ENCODE measurements at regions not wholly inside any gene's neighbourhood (a gene's known extent, or its start where the extent isn't known, plus 50 kb on each side); places are given as distances from the start of the nearest gene placed in this dataset.

GRCh38 chr4:111864066-111864465 is 281.2 kb upstream of the FAM241A start:
- 86% methylated on average over 4 of the region's 4 CpGs for WGBS
- H3K4me1 ChIP-seq (ENCODE audit: insufficient read depth, low read length): no peaks in the 10 kb centered on the region; the same call in 1 of the 2 replicates
- H3K27me3 ChIP-seq (ENCODE audit: insufficient read depth, low read length): no peaks in the 10 kb centered on the region
- H3K27ac ChIP-seq (ENCODE audit: low read depth, low read length): no peak overlapping the region
- H3K9me3 ChIP-seq (ENCODE audit: insufficient read depth, low read depth, low read length): no peaks in the 10 kb centered on the region
- H3K4me3 ChIP-seq (ENCODE audit: low read length): no peak overlapping the region
- H3K9ac ChIP-seq (ENCODE audit: low read depth, low read length): no peak overlapping the region
- no peaks in the 10 kb centered on the region for H3K36me3 ChIP-seq (ENCODE audit: insufficient read depth, low read length)

GRCh38 chr4:111869339-111869738 is 275.9 kb upstream of the FAM241A start:
- Histone ChIP-seq H3K4me1 (ENCODE audit: insufficient read depth, low read length) (peaks cover 8% of the 10 kb centered on the region), H3K9ac (ENCODE audit: low read depth, low read length) (no peak overlapping the region), H3K4me3 (ENCODE audit: low read length) (no peak overlapping the region), H3K27me3 (ENCODE audit: insufficient read depth, low read length) (no peaks in the 10 kb centered on the region), H3K9me3 (ENCODE audit: insufficient read depth, low read depth, low read length) (no peaks in the 10 kb centered on the region), H3K36me3 (ENCODE audit: insufficient read depth, low read length) (no peaks in the 10 kb centered on the region), H3K27ac (ENCODE audit: low read depth, low read length) (no peak overlapping the region)
- WGBS: 94% methylated on average over 2 of the region's 4 CpGs

DNA sequence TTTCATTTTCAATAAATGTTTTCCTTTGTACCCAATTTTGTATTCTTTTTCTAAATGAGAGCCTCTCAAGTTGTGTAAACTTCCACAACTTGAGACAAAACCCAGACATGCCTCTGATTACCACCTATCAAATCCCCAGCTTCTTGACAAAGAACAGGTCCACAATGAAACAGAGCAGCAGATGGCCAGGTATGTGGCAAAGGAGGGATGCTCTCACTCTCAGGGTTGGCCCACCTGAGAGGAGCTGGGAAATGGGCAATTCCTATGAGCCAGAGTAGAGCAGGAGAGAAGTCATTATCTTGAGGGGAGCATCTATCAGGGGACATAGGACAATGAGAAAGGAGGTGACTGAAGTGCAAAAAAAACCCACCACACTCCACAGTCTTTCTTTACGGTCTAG is 273.5 kb upstream of the FAM241A start:
- Histone ChIP-seq H3K9me3 (ENCODE audit: insufficient read depth, low read depth, low read length) (no peaks in the 10 kb centered on the region), H3K9ac (ENCODE audit: low read depth, low read length) (no peak overlapping the region), H3K4me1 (ENCODE audit: insufficient read depth, low read length) (peaks cover 8% of the 10 kb centered on the region), H3K27me3 (ENCODE audit: insufficient read depth, low read length) (no peaks in the 10 kb centered on the region), H3K27ac (ENCODE audit: low read depth, low read length) (no peak overlapping the region), H3K4me3 (ENCODE audit: low read length) (no peak overlapping the region), H3K36me3 (ENCODE audit: insufficient read depth, low read length) (no peaks in the 10 kb centered on the region)
- 82% methylated on average over 1 of the region's 1 CpG for WGBS

DNA sequence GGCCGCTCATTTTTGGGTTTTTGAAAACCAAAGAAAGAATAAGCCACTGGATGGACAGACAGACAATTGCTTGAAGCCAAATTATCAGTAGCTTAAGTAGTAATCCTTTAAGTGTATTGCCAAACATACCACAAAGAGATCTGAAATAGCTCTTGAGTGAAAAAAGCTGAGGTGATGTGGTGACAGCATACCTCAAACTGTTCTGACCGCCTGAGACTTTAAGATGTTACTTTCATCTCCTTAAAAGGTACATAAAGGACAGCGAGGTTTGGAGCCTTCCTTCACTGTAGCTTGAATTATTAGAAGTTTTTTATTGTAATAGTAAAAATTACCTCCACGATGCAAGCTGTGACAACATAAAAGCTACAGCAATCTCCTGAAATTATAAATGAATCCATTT is 271.5 kb upstream of the FAM241A start:
- Histone ChIP-seq H3K9ac (ENCODE audit: low read depth, low read length) (no peak overlapping the region), H3K27ac (ENCODE audit: low read depth, low read length) (no peak overlapping the region), H3K4me1 (ENCODE audit: insufficient read depth, low read length) (peaks cover 8% of the 10 kb centered on the region), H3K9me3 (ENCODE audit: insufficient read depth, low read depth, low read length) (no peaks in the 10 kb centered on the region), H3K27me3 (ENCODE audit: insufficient read depth, low read length) (no peaks in the 10 kb centered on the region), H3K4me3 (ENCODE audit: low read length) (no peak overlapping the region), H3K36me3 (ENCODE audit: insufficient read depth, low read length) (no peaks in the 10 kb centered on the region)
- WGBS: 91% methylated on average over 4 of the region's 4 CpGs

- no peaks in the 10 kb centered on the region for H3K36me3 ChIP-seq (ENCODE audit: insufficient read depth, low read length)
- H3K27me3 ChIP-seq (ENCODE audit: insufficient read depth, low read length): no peaks in the 10 kb centered on the region
- peaks cover 12% of the 10 kb centered on the region for H3K4me1 ChIP-seq (ENCODE audit: insufficient read depth, low read length)
- H3K4me3 ChIP-seq (ENCODE audit: low read length): no peak overlapping the region
- no peak overlapping the region for H3K27ac ChIP-seq (ENCODE audit: low read depth, low read length)
- H3K9ac ChIP-seq (ENCODE audit: low read depth, low read length): no peak overlapping the region
- no peaks in the 10 kb centered on the region for H3K9me3 ChIP-seq (ENCODE audit: insufficient read depth, low read depth, low read length)
These were observed 265.7 kb upstream of the FAM241A start for GRCh38 chr4:111879539-111879938.

- Histone ChIP-seq H3K27me3 (ENCODE audit: insufficient read depth, low read length) (no peaks in the 10 kb centered on the region), H3K4me1 (ENCODE audit: insufficient read depth, low read length) (peaks cover 12% of the 10 kb centered on the region), H3K9me3 (ENCODE audit: insufficient read depth, low read depth, low read length) (no peaks in the 10 kb centered on the region), H3K9ac (ENCODE audit: low read depth, low read length) (no peak overlapping the region), H3K36me3 (ENCODE audit: insufficient read depth, low read length) (no peaks in the 10 kb centered on the region), H3K4me3 (ENCODE audit: low read length) (no peak overlapping the region), H3K27ac (ENCODE audit: low read depth, low read length) (no peak overlapping the region)
- 72% methylated on average over 2 of the region's 4 CpGs for WGBS
These were observed 265.1 kb upstream of the FAM241A start for GRCh38 chr4:111880116-111880515.

- no peaks in the 10 kb centered on the region for H3K27me3 ChIP-seq (ENCODE audit: insufficient read depth, low read length)
- no peak overlapping the region for H3K9ac ChIP-seq (ENCODE audit: low read depth, low read length)
- H3K27ac ChIP-seq (ENCODE audit: low read depth, low read length): no peak overlapping the region
- H3K9me3 ChIP-seq (ENCODE audit: insufficient read depth, low read depth, low read length): no peaks in the 10 kb centered on the region
- H3K4me3 ChIP-seq (ENCODE audit: low read length): no peak overlapping the region
- WGBS: 83% methylated on average over 1 of the region's 1 CpG
- no peaks in the 10 kb centered on the region for H3K36me3 ChIP-seq (ENCODE audit: insufficient read depth, low read length)
- H3K4me1 ChIP-seq (ENCODE audit: insufficient read depth, low read length): peaks cover 12% of the 10 kb centered on the region
These were observed 261.7 kb upstream of the FAM241A start for GRCh38 chr4:111883557-111883999.

GRCh38 chr4:111890412-111890811 is 254.8 kb upstream of the FAM241A start:
- H3K36me3 ChIP-seq (ENCODE audit: insufficient read depth, low read length): no peaks in the 10 kb centered on the region
- no peaks in the 10 kb centered on the region for H3K4me1 ChIP-seq (ENCODE audit: insufficient read depth, low read length)
- no peak overlapping the region for H3K4me3 ChIP-seq (ENCODE audit: low read length)
- peaks cover 7% of the 10 kb centered on the region; the same call in 1 of the 2 replicates for H3K9me3 ChIP-seq (ENCODE audit: insufficient read depth, low read depth, low read length)
- no peak overlapping the region for H3K27ac ChIP-seq (ENCODE audit: low read depth, low read length)
- 99% methylated on average over 3 of the region's 4 CpGs for WGBS
- no peak overlapping the region for H3K9ac ChIP-seq (ENCODE audit: low read depth, low read length)
- no peaks in the 10 kb centered on the region for H3K27me3 ChIP-seq (ENCODE audit: insufficient read depth, low read length)

GRCh38 chr4:111905511-111905910 is 239.7 kb upstream of the FAM241A start:
- Histone ChIP-seq H3K9me3 (ENCODE audit: insufficient read depth, low read depth, low read length) (no peaks in the 10 kb centered on the region), H3K4me1 (ENCODE audit: insufficient read depth, low read length) (no peaks in the 10 kb centered on the region), H3K9ac (ENCODE audit: low read depth, low read length) (no peak overlapping the region), H3K27me3 (ENCODE audit: insufficient read depth, low read length) (no peaks in the 10 kb centered on the region), H3K4me3 (ENCODE audit: low read length) (no peak overlapping the region), H3K36me3 (ENCODE audit: insufficient read depth, low read length) (no peaks in the 10 kb centered on the region), H3K27ac (ENCODE audit: low read depth, low read length) (no peak overlapping the region)
- WGBS: 98% methylated on average over 4 of the region's 4 CpGs

- Histone ChIP-seq H3K9me3 (ENCODE audit: insufficient read depth, low read depth, low read length) (no peaks in the 10 kb centered on the region), H3K27me3 (ENCODE audit: insufficient read depth, low read length) (no peaks in the 10 kb centered on the region), H3K4me3 (ENCODE audit: low read length) (no peak overlapping the region), H3K36me3 (ENCODE audit: insufficient read depth, low read length) (no peaks in the 10 kb centered on the region), H3K4me1 (ENCODE audit: insufficient read depth, low read length) (no peaks in the 10 kb centered on the region), H3K27ac (ENCODE audit: low read depth, low read length) (no peak overlapping the region), H3K9ac (ENCODE audit: low read depth, low read length) (no peak overlapping the region)
- WGBS: 77% methylated on average over 1 of the region's 1 CpG
These were observed 225.6 kb upstream of the FAM241A start for GRCh38 chr4:111919639-111920038.

GRCh38 chr4:111921714-111922113 is 223.5 kb upstream of the FAM241A start:
- Histone ChIP-seq H3K27me3 (ENCODE audit: insufficient read depth, low read length) (no peaks in the 10 kb centered on the region), H3K36me3 (ENCODE audit: insufficient read depth, low read length) (no peaks in the 10 kb centered on the region), H3K4me1 (ENCODE audit: insufficient read depth, low read length) (no peaks in the 10 kb centered on the region), H3K27ac (ENCODE audit: low read depth, low read length) (no peak overlapping the region), H3K9ac (ENCODE audit: low read depth, low read length) (no peak overlapping the region), H3K4me3 (ENCODE audit: low read length) (no peak overlapping the region), H3K9me3 (ENCODE audit: insufficient read depth, low read depth, low read length) (no peaks in the 10 kb centered on the region)
- 100% methylated on average over 3 of the region's 3 CpGs for WGBS

- no peak overlapping the region for H3K27ac ChIP-seq (ENCODE audit: low read depth, low read length)
- no peak overlapping the region for H3K9ac ChIP-seq (ENCODE audit: low read depth, low read length)
- H3K4me3 ChIP-seq (ENCODE audit: low read length): no peak overlapping the region
- no peaks in the 10 kb centered on the region for H3K27me3 ChIP-seq (ENCODE audit: insufficient read depth, low read length)
- 93% methylated on average over 6 of the region's 6 CpGs for WGBS
- H3K9me3 ChIP-seq (ENCODE audit: insufficient read depth, low read depth, low read length): no peaks in the 10 kb centered on the region
- no peaks in the 10 kb centered on the region for H3K4me1 ChIP-seq (ENCODE audit: insufficient read depth, low read length)
- H3K36me3 ChIP-seq (ENCODE audit: insufficient read depth, low read length): no peaks in the 10 kb centered on the region
These were observed 221.5 kb upstream of the FAM241A start for GRCh38 chr4:111923786-111924185.
